Activated CD4-positive, alpha-beta T cell treated with anti-CD3 and anti-CD28 coated beads, Interleukin-2, Interleukin-6, amounts not matched to agents 100 ng/mL and 50 ng/mL, durations not matched to agents 16 hours and 8 hours (primary cell): ENCODE measurements at regions not wholly inside any gene's neighbourhood (a gene's known extent, or its start where the extent isn't known, plus 50 kb on each side); places are given as distances from the start of the nearest gene placed in this dataset.
"Not testable (repeated sequence)": the region's sequence is repeated elsewhere in the genome, so short reads cannot be mapped to it uniquely, and the experiment has no call there.

Source experiments
- DNase-seq: peaks from one replicate; pipeline ENCODE4 v3.0.0-alpha.2; 2020

DNA sequence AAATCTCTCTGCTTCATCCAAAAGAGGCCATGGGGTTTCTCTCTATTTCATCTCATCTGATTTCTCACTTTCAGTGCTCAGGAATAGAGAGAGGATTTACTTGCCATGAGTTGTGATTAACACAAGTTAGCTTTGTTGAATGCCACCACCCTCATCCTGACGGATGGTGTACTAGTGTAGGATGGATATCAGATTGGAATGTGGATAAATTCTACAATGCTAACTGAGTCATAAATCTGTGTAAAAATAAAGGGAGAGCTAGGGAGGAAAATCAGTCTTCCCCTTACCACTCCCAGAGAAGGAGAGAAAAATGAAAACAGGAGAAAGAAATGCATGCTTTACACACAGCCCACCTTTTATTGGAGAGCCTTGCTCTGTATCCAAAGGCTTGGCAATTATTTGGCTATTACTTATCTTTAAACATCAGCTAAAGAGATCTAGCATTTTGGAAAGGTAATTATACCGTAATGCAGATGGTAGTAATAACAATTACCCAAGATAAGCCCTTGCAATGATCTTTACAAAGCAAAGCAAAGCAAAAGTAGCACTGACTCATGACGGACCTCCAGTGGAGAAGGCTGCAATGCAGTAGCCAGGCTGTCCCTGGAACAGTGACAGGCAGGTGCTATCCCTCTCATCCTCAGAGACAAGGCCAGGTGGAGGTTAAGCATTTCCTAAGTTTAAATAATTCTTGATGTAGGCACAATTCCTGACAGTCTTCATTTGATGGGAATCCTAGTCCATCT is 306.3 kb upstream of the PPARGC1A start:
- DNase-seq: no peak

DNA sequence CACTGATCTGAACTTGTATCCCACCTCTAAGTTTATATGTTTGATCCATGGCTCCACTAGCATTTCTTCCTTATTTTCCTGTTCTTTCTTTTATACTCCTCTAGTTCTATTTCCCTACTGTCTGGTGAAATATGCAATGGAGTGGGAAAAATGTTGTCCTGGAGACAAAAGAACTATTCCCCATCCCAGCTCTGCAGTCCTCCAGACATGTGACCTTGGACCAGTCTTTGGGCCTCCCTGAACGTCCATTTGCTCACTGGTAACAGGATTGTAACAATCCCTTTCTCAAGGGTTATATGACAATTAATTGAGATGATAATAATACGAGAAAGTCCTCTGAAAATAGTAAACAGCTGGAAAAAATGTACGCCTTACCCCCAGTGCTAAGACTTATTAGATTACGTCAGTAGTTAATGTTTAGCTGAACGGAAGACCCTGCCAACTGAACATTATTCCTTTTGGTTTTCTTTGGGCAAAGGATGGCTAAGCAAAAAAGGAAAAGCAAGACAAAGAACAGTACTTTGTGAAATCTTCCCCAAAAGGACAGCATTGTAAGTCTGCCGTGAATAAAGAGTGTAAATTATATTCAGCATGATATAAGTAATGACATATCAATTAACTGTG is 302.3 kb upstream of the PPARGC1A start:
- no peak for DNase-seq

DNA sequence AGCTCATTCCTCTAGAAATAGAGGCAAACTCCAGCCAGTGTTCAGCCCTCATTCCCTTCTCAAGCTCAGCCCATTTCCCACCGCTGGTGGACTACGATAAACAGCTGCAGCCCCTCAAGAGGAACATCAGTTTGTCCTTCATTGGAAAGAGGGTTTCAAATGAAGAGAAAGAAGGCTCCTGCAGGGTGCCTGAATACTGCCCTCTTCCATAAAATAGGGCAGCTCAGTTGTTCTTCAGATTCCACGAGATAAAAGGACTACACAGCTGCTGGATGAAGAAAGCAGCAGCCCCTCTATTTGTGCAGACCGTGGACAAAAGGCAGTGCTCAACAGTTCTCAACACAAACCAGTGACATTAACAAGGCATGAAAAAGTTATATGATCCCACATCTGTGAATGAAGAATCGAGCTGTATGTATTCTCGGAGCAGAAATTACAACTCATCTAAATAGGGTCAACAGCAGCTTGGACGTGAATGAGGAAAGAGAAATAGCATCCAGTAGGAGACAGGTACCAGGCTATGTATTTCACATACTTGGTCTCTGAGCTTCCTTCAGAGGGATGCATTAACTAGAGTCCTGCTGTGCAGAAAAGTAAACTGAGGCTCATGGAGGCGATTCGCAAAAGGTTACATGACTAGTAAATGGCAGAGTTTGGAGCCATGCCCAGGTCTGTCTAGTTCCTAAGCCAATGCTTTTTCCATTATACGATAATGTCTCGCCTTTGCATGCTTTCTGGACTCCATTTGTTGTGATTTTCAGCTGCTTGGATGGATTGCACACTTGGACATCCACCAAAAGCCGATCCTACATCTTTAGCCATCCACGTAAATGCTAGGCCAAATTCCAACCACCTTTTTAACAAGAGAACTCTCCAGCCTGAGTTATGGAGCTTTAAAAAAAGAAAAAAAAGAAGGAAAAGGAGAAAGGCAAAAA is 301.2 kb upstream of the PPARGC1A start:
- DNase-seq: no peak

GRCh38 chr4:24188459-24188858 is 298.6 kb upstream of the PPARGC1A start:
- no peak for DNase-seq

GRCh38 chr4:24186466-24186865 is 296.6 kb upstream of the PPARGC1A start:
- DNase-seq: no peak

DNA sequence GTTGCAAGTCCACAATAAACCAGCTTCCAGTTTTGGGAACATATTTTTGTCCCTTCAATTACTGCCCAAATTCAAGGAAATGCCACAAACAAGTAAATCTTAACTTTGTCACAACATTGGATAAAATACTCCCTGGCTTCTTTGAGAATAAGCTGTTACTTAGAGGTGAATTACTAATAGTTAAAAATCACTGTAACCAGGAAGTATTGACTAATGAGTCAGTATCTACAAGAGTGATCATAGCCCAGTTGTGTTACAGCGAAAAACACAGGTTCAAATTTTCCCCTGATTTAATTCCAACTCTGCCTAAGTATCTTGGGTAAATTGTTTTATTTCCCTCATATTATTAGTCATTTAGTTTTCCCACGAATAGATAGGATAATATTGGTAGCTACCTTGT is 291.2 kb upstream of the PPARGC1A start:
- no peak for DNase-seq

DNA sequence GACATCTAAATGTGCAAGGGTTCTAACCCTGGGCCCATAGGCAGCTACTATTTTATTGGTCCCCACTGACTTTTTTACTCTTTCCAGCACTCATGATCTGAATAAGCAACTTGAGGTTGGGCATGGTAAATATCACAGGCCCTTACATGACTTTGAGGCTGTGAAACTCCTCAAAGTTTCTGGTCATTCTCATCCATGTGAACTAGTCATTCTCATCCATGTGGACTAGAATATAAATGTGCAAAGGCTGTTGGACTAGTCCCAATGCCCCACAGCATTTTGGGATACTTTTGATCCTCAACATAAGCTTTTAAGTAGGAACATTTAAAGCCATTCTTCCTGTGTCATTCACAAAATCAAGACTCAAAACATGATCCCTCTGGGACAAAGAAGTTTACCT is 290.7 kb upstream of the PPARGC1A start:
- no peak for DNase-seq

DNA sequence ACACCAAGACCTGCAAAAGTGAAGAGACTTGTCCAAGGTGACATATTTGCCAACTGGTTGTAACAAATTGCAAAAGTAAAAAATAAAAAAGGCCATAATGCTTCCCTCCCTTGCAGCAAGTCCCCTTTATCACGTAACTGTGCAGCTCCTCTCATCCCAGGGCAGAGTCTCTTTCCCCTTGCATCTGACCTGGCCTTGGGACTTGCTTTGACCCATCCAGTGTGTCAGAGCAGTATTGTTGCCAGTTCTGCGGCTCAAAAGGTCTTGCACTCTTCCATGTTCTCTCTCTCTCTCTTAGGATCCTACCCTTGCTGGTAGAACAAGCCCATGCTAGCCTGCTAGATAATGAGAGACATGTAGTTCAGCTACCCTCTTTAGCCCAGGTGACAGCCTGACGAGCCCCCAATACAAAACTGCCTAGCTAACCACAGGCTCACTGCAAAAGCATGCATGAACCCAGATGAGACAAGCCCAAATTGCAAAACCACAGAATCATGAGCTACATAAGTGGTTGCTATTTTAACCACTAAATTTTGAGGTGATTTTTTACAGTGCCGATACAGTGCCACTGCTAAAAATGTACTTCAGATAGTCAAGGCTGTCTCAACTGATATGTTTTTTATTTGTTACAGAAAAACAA is 289.5 kb upstream of the PPARGC1A start:
- no peak for DNase-seq

DNA sequence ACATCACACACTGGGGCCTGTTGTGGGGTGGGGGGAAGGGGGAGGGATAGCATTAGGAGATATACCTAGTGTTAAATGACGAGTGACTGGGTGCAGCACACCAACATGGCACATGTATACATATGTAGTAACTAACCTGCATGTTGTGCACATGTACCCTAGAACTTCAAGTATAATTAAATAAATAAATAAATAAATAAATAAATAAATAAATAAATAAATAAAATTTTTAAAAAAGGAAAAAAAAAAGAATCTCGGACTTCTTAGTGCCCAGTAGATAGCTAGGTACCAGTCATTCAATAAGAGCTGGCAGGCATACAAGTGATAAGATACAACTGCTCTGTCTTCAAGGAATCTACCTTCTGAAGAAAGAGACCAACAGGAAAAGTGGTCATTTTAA is 287.6 kb upstream of the PPARGC1A start:
- DNase-seq: not testable (repeated sequence)

GRCh38 chr4:24175707-24176106 is 285.9 kb upstream of the PPARGC1A start:
- DNase-seq: no peak

DNA sequence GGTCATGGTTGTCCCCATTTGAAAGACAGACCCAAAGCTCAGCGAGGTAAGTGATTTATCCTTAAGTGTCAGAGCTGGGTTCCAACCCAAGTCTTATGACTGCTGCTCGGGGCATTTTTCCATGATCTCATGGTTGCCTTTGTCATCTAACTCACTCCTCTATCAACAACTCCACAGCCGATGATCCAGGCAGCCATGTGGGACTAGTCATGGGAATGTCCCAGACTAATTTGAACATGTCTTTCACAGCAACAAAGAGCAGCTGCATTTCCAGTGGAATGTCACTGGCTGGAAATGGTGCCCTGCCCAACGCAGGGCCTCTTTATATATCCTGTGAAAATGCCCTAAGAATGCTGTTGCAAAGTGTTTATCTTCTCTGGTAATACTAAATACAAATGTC is 284.8 kb upstream of the PPARGC1A start:
- DNase-seq: no peak

- no peak for DNase-seq
Observed at GRCh38 chr4:24172406-24172805, 282.6 kb upstream of the PPARGC1A start.

DNA sequence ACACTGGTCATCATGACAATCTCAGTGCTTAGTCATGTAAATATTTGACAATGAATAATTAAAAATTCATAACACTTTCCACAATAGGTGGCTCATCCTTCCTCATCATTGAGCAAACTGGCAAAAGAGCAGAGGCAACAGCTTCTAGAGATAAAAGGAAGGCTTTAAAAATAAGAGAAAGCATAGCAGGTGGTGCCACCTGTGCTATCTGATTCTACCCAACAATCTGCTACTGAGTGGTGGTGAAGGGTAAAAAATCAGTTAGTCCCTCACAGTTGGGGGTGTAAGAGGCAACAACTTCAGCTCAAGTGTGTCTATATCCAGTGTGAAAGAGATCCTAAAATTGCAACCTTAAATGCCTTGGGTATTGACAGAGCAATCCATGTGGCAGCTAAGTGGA is 280.1 kb upstream of the PPARGC1A start:
- DNase-seq: no peak

DNA sequence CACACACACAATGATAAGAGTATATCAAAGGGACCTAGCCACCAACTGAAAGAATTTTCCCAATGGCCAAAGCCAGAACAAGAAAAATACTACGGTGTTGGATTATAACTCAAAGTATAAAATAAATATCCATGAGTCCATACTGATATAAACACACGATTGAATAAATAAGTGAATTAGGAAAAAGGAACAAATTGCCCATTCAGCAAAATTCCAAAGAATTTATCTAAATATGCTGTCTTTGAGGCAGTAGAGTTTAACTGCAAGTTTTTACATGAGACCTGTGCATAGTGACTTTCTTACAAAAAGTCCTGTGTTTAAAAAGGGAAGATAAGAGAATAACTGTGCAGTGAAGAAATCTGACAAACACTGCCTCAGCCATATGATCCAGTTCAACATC is 278.8 kb upstream of the PPARGC1A start:
- DNase-seq: no peak

GRCh38 chr4:24166501-24166900 is 276.7 kb upstream of the PPARGC1A start:
- DNase-seq: no peak

- DNase-seq: no peak
Observed at GRCh38 chr4:24164797-24165196, 274.9 kb upstream of the PPARGC1A start.

GRCh38 chr4:24164054-24164693 is 274.3 kb upstream of the PPARGC1A start:
- DNase-seq: no peak

GRCh38 chr4:24163314-24163713 is 273.5 kb upstream of the PPARGC1A start:
- no peak for DNase-seq

DNA sequence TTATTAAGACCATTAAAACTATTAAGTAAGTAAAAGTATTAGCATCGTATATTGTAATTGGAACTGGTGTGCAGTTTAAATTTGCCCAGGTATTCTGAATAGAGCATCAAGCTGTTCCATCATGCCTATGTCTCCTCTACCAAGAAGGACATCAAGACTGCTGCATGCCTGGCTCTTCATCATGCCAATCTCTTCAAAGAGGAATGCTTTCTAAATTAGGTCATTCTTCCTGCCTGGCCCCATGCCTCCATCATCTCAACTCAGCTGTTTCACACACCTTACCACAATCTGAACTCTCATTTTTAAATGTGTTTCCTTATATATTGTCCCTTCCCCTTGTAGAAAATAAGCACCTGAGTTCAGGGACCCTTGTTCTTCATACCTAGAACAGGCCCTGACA is 270.5 kb upstream of the PPARGC1A start:
- DNase-seq: no peak

GRCh38 chr4:24158031-24158430 is 268.2 kb upstream of the PPARGC1A start:
- no peak for DNase-seq

- DNase-seq: no peak
Observed at GRCh38 chr4:24150034-24150433, 260.2 kb upstream of the PPARGC1A start.

- DNase-seq: no peak
Observed at GRCh38 chr4:24146127-24146526, 256.3 kb upstream of the PPARGC1A start.

- no peak for DNase-seq
Observed at GRCh38 chr4:24145591-24145990, 255.7 kb upstream of the PPARGC1A start.
